HG03045 (cell line): ENCODE measurements at regions not wholly inside any gene's neighbourhood (a gene's known extent, or its start where the extent isn't known, plus 50 kb on each side); places are given as distances from the start of the nearest gene placed in this dataset.

ENCODE experiments used
- ATAC-seq: cut with Tn5 transposase; IDR thresholded peaks from one replicate; pipeline ENCODE4 v1.9.1; 2021; ENCODE audit warnings: mild to moderate bottlenecking, moderate library complexity; ENCODE audit not compliant: unreplicated experiment

DNA sequence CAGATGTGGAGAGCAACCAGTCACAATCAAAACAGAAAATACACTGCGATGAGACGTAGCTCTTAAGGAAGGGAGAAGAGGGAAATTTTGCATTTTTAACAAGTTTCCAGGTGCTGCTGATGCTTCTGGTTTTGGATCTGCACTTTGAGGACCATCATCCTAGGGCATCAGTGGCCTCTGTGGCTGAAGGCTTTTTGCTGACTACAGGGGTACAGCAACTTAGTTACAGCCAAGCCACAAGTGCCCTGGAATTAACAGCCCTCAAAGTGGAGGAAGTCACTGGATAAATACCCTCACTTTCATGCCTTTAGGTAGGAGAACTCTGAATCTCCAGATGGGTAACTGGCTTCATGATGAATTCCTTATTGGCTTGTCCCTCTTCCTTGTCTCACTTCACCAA is 700.9 kb downstream of the TMEM182 start:
- ATAC-seq: no peak

DNA sequence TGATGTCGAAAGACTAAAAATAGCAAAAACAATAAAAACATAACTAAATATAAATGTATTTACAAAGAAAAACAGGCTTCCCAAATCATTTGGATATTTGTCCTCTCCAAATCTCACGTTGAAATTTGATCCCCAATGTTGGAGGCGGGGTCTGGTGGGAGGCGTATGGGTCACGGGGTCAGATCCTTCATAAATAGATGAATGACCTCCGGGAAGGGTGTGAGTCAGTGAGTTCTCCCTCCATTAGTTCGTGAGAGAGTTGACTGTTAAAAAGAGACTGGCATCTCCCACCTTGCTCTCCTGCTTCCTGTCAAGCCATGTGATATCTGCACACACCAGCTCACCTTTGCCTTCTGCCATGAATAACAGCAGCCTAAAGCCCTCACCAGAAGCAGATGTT is 703.0 kb downstream of the TMEM182 start:
- no peak for ATAC-seq

DNA sequence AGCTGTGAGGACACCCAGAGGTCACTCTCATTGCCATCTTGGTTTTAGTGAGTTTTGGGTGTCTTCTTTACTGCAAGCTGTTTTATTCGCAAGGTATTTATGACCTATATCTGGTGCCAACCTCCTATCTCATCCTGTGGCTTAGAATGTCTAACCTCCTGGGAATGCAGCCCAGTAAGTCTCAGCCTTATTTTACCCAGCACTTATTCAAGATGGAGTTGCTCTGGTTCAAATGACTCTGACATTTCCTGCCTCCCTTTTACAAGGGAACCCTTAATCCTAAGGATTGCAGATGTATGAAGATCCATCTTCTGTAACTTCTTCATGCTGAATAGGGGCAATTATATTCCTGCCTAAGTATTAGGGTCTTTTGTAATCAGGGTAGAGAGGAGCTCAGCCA is 708.0 kb downstream of the TMEM182 start:
- no peak for ATAC-seq

DNA sequence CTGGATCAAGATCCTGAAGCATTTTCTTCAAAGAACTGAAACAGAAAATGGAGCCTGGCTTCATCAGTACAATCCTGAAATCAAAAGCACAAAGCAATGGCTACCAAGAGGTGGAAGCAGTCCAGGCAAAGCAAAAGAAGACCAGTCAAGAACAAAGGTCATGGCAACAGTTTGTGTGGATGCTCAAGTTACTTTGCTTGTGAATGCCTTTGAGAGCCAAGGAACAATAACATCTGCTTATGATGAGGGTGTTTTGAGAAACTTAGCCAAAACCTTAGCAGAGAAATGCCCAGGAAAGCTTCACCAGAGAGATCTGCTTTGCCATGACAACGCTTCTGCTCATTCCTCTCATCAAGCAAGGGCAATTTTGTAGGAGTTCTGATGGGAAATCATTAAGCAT is 723.1 kb downstream of the TMEM182 start:
- no peak for ATAC-seq

DNA sequence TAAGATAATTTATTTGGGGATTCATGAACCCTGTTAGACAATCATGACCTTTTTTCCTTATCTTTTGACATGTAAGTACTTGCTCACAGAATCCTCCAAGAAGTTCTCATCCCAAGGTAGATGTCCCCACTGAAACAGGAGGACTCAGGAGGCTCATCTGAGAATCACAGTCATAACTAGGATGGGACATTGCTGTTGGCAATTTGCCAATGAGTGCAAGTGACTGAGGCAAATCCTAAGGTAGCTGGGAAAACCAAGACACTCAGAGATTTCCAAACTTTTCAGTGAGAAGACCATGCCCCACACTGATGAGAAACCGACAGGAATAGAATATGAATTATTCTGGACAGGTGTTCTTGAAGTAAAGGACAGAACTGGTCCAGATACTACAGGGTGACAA is 735.0 kb downstream of the TMEM182 start:
- no peak for ATAC-seq

DNA sequence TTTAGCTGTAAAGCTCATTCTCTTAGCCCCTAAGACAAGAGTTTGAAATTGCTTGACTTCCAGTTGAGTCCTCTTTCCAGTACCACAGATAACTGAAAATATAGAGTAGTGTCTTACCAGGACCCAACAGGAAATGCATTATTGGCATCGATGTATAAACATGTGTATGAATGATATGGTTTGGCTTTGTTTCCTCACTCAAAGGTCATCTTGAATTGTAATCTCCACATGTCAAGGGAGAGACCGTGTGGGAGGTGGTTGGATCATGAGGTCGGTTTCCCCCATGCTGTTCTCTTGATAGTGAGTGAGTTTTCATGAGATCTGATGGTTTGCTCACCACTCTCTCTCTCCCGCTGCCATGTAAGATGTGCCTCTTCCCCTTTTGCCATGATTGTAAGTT is 745.0 kb downstream of the TMEM182 start:
- ATAC-seq: no peak

DNA sequence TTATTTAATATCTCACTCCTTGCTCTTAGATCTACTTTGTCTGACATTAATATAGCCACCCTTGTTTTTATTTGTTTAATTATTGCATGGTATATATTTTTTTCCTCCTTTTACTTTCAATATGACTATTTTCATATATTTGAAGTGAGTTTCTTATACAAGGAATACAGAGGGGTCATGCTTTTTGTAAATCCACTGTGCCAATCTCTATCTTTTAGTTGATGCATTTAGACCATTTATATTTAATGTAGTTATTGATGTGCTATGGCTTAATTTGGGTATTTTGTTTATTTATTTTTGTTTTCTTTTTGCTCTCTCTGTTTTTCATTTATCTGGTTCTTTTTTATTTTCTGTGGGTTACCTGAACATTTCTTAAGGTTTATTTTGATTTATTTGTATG is 750.6 kb downstream of the TMEM182 start:
- ATAC-seq: no peak

DNA sequence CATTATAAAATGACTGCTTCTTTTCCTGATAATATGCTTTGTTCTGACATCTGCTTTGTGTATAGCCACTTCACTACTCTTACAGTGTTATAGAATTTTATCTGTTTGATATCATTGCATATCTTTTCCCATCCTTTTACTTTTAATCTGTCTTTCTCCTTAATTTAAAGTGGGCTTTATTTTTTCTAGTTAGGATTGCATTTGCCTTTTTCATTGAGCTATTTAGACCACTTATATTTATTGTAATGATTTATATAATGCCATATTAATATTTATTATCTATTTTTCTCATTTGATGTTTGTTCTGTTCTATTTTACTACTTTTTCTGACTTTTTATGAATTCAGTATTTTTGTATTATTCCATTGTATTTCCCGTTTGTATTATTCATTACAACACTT is 758.7 kb downstream of the TMEM182 start:
- ATAC-seq: no peak

DNA sequence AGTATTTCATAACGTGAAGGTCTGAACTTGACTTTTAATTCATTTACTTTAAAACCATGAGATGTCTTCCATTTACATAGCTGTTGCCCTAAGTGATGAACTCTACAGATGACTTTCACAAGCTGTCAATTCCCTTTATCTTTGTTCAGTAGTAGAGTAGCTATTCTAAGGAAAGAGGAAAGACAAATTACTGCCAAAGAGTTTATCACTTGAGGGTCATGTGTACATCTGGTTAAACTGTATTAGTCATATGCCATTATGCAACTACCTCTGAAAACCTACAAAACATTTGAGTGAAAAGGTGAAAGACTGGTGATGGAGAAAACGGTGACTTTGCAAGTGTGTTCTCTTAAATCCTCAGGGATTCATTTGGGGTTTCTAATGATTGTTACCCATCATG is 763.9 kb downstream of the TMEM182 start:
- no peak for ATAC-seq

DNA sequence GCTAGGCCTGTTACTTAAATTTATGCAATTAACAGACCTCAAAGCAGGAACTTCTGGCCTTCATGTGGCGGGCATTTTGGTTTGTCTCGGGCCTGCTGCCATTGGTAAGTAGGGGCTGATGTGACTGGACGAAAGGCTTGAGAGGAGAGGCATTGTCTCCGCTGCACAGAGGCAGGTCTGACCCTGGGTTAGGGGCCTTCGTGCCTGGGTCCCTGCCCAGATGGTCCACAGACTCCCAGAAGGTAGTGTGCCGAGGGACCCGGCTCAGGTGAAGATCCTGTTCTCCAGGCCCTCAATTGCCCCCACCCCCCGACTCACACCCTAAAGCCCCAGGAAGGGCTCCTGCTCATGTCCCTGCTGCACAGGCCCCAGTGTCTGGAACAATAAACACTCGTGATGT is 764.9 kb downstream of the TMEM182 start:
- no peak for ATAC-seq

DNA sequence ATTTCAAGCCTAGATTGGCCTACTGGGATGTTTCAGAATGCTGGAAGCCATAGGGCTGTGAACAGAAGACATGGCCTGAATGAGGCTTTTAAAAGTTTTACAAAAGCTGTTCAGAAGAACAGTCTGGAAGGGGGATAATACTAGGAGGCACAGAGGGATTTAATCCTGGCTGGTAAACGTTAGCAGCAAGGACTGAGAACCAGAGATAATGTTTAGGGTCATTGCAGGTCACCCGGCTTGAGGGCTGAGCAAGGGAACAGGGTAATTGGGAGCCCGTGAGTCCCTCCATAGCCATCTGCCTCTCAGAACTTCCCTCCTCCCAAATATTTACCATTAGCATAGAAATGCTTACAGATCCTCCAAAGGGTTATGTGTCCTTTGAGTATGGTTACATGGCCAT is 765.4 kb downstream of the TMEM182 start:
- no peak for ATAC-seq

DNA sequence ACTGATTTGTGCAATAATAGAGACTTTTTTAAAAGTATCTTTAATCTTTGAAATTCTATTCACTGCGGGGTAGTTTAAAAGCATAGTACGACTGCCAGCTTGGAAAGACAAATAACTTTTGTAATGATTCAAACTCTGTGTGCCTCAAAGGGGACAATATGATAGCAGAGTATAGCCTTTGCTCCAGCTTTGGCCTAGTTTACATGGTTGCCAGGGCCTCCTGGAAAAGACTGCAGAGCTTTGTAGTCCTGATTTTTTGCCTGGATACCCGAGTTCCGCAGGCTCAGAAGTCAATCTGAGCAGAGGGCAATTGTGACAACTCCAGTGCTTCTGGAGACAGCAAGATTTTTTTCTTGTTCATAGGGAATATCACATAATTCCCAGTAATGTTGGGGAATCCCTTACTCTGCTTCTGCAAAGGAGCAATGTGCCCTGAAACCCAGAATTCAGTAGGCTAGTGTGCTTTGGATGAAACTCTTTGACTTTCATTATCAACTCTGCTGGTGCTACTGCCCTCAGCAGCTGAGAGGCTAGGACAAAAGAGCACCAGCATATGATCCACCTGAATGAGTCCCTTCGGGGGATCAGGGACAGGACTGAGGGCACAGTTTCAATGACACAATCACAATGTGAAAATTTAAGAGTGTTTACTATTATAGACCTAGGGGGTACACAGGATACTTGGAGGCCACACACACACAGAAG is 768.1 kb downstream of the TMEM182 start:
- ATAC-seq: no peak

DNA sequence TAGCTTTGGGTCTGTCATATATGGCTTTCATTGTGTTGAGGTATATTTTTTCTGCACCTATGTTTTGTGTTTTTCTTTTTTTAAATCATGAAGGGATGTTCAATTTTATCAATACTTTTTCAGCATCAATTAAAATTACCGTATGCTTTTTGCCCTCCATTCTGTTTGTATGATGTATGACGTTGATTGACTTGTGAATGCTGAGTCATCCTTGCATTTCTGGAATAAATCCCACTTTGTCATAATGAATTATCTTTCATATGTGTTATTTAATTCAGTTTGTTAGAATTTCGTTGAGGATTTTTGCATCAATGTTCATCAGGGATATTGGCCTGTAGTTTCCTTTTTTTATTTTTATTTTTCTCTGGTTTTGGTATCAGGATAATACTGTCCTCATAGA is 790.9 kb downstream of the TMEM182 start:
- ATAC-seq: no peak

DNA sequence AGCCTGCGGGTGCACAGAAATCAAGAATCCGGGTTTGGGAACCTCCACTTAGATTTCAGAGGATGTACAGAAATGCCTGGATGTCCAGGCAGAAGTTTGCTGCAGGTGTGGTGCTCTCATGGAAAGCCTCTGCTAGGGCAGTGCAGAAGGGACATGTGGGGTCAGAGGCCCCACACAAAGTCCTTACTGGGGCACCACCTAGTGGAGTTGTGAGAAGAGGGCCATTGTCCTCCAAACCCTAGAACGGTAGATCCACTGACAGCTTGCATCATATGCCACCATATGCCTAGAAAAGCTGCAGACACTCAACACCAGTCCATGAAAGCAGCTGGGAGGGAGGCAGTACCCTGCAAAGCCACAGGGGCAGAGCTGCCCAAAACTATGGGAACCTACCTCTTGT is 833.0 kb downstream of the TMEM182 start:
- no peak for ATAC-seq

DNA sequence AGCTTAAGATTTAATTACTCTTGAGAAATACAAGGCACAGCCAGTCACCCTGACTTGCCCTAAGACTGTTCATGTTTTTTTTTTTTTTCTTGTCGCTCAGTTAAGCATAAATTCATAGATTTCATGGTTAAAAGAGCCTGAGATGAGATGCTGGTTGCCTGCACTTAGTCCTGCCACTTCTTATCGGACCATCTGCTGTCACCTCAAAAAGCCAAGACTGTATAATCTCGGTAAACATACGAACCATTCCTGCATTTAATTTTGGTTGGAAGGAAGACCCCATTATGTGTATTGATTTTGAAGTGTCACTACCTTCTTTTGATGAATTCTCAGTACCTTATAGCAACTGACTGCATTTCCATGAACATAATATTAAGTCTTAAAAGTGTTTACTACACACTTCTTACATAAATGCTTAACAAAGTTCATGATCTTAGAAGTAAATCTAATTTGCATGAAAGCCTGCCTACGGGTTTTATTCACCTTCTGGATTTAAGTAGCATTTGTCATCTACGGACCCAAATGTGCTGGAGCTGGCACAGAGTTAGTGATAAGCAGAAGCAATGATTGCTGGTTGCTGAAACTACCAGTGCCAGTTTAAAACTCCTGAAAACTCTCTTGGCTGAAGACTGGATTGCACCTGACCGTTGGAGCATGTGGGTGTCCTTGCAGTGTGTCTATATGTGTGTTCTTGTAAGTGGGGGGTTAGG is 843.4 kb downstream of the TMEM182 start:
- no peak for ATAC-seq

DNA sequence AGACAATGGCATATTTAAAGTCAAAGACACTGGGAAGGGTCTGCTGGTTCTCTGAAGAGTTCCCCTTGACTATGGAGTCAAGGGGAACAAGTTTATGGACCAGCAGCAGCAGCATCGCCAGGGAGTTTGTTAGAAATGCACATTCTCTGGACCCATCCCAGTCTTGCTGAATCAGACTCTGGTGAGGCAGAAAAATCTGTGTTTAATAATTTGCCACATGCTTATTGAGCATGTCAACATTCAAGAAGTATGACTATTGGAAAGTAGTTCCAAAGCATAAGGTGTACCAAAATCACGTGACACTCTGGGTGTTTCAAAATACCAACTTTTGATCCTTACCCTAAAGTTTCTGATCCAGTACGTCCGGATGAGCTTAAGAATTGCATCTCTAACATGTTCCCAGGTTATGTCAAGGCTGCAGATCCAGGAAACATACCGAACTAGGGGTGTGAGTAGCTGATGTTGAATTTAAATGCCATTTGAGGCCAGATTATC is 853.8 kb downstream of the TMEM182 start:
- no peak for ATAC-seq

DNA sequence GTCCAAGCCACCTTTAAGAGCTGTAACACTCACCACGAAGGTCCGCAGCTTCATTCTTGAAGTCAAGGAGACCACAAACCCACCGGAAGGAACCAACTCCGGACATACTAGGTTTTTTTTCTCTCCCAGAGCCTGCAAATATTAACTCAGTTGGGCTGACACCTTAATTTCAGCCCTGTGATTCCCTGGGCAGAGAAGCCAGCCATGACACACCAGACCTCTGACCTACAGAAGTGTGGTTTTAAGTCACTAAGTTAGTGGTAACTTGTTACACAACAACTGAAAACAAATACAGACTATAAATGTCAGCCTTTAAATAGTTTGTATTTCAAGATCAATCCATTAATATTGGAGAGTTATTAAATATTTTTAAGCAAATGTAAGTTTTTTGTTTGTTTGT is 855.1 kb downstream of the TMEM182 start:
- no peak for ATAC-seq

DNA sequence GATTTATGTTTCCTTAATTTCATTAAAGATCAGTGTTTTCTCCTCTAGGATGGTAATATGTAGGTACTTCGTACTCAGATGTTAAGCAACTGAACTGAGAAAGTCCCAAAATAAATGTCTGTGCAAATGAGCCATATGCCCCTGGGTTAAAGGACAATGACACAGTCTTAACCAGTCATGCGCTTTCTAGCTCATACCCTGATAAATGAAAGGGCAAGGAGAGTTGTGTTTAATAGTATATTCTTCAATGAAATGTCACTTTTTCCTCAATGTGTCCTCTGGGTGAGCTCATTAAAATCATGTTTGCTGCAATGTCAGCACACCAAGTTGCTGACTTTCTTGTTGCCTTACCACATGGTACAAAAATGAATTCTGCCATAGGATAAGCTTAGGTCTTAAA is 856.3 kb downstream of the TMEM182 start:
- no peak for ATAC-seq

DNA sequence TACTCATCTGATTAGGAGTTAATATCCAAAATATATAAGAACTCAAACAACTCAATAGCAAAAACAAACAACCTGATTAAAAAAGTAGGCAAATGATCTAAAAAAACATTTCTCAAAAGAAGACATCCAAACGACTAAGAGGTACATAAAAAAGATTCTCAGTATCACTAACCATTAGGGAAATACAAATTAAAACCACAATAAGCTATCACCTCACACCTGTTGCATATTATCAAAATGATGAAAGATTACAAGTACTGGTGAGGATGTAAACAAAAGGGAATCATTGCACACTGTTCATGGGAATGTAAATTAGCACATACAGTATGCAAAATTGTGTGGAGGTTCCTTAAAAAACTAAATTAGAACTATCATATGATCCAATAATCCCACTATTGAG is 865.5 kb downstream of the TMEM182 start:
- ATAC-seq: no peak

DNA sequence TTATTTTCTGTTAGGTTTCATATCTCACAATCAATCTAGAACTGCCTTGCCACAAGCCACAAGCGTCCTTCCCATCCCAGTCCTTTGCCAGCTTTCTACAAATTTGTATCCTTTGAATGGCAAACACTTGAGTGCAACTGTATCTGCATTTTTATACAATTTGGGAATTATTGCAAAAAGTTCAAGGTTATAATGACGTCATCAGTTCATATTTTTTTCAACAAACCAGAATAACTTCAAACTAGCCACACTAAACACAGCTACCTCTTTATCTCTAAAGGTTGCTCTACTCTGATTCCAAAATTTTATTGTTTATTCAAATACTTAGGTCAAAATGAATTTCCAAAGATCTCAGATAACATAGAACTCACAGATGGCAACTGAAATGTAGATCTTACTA is 877.1 kb downstream of the TMEM182 start:
- no peak for ATAC-seq

DNA sequence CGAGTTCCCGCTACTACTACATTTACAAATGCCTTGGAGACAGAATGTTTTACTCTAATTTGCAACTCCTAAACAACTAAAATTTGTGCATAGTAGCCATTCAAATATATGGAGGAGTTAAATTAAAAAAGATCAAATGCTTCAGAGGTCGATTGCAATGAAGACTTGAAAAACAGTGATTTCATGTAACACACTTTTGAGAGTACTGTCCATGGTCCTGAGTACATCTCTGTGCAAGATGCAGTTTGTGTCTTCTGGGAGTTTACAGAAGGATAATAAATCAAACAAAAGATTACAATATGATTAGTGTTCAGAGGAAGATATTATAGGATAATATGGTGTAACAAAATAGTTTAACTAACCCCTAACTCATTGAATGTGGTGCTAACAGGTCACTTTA is 894.7 kb downstream of the TMEM182 start:
- no peak for ATAC-seq

DNA sequence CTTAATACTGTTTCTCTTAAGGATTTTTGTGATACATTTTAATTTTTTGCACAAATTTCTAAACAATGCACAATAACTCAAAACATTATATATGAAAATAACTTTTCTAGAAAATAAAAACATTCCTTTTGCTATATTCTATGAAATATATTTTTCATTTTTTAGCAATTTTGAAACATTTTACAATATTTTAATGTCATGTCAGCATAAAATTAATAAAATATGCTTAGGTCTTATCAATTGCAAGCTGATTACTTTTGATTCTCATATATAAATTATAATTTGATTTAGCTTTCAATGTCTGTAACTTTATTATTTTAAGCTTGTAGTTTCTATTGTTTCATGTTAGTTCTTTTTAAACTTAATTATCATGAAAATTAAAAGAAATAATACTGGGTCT is 898.7 kb downstream of the TMEM182 start:
- no peak for ATAC-seq

DNA sequence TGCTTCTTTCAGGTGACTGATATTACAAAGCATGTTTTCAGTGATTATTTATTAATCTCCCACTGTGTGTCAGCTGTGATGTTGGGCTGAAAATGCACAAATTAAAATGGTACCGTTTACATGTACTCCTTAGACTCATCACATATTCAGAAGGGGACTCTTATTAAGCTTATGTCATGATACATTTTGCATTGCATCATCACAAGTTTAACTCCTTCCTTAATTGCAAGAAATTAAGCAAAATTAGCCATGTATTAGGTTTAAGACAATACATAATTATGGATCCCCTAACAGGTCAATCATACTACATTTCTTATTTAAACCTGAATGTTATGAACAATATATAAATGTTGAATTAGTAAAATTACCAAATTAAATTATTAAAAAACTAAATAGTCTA is 899.1 kb downstream of the TMEM182 start:
- no peak for ATAC-seq
